ENCODE measurements at regions not wholly inside any gene's neighbourhood (a gene's known extent, or its start where the extent isn't known, plus 50 kb on each side); places are given as distances from the start of the nearest gene placed in this dataset.
"Not testable (repeated sequence)": the region's sequence is repeated elsewhere in the genome, so short reads cannot be mapped to it uniquely, and the experiment has no call there.

DNA sequence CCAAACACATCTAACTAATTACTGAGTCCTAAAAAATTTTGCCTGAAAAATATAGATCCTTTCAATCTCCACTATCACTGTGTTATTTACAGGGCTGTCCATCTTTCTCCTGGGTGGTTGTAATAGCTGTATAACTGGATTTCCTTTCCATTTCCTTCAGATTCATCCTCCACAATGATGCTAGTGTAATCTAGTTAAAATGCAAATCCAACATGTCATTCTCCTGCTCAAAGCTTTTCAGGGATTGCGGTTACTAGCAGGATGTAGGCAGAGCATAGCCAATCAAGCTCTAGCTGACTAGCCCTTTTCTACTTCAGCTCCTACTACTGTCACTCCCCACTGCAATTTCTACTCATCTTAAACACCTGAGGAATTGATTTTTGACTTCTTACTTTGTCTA lies 283.0 kb downstream of the RAB38 start:
- TF ChIP-seq, protein P1, sequence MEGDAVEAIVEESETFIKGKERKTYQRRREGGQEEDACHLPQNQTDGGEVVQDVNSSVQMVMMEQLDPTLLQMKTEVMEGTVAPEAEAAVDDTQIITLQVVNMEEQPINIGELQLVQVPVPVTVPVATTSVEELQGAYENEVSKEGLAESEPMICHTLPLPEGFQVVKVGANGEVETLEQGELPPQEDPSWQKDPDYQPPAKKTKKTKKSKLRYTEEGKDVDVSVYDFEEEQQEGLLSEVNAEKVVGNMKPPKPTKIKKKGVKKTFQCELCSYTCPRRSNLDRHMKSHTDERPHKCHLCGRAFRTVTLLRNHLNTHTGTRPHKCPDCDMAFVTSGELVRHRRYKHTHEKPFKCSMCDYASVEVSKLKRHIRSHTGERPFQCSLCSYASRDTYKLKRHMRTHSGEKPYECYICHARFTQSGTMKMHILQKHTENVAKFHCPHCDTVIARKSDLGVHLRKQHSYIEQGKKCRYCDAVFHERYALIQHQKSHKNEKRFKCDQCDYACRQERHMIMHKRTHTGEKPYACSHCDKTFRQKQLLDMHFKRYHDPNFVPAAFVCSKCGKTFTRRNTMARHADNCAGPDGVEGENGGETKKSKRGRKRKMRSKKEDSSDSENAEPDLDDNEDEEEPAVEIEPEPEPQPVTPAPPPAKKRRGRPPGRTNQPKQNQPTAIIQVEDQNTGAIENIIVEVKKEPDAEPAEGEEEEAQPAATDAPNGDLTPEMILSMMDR (IDR thresholded peaks at IDR 0.05; ENCODE audit: insufficient read depth, low read depth, low read length), result no peak
- TF ChIP-seq EZH2 (IDR thresholded peaks at IDR 0.05; ENCODE audit: insufficient read depth, low read length), result no peak
- Mint-ChIP-seq H3K27ac (ENCODE audit: unreplicated experiment) (no peak overlapping the region), H3K4me3 (ENCODE audit: unreplicated experiment) (no peak overlapping the region), H3K36me3 (ENCODE audit: low read depth, unreplicated experiment) (no peaks in the 10 kb centered on the region), H3K27me3 (ENCODE audit: low read depth, unreplicated experiment) (no peaks in the 10 kb centered on the region), H3K9me3 (ENCODE audit: unreplicated experiment) (no peaks in the 10 kb centered on the region), H3K4me1 (ENCODE audit: low read depth, unreplicated experiment) (no peaks in the 10 kb centered on the region)
- no peak for DNase-seq (ENCODE audit: low read depth)
- H2AFZ ChIP-seq (ENCODE audit: low read depth, low read length), result no peak overlapping the region
- no peaks in the 10 kb centered on the region for H3K4me1 ChIP-seq (ENCODE audit: insufficient read depth, low read length)
- H4K20me1 ChIP-seq (ENCODE audit: insufficient read depth, low read length), result no peaks in the 10 kb centered on the region
- no peak overlapping the region for H3K27ac ChIP-seq (ENCODE audit: low read depth, low read length)
- H3K79me2 ChIP-seq (ENCODE audit: insufficient read depth, low read length), result no peaks in the 10 kb centered on the region
- H3K36me3 ChIP-seq (ENCODE audit: insufficient read depth, low read length), result no peaks in the 10 kb centered on the region
- H3K4me2 ChIP-seq (ENCODE audit: low read length), result no peak overlapping the region
- H3K9ac ChIP-seq (ENCODE audit: low read length), result no peak overlapping the region
- no peak for FAIRE-seq
- no peaks in the 10 kb centered on the region for H3K27me3 ChIP-seq (ENCODE audit: insufficient read depth, low read length)
- no peaks in the 10 kb centered on the region for H3K9me3 ChIP-seq (ENCODE audit: insufficient read depth, low read depth, low read length)
- no peak overlapping the region for H3K4me3 ChIP-seq (ENCODE audit: insufficient read depth, low read depth, low read length)

DNA sequence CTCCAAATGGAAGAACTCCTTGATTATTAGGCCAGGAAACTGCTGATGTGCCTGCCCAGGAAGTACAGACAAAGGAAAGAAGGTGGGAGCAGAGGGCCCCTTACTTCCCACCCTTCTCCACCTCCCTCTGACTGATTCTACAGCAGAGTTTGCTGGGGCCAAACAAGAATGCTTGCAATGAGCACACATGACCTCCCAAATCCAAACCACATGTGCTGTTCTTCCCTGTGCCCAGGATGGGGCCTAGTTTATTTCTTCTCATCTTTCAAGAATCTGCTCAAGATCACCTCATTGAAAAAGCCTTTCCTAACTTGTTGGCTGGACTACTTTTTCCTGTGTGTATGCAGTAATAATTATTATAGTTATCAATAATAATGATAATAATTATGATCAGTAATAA lies 286.1 kb downstream of the RAB38 start:
- H3K27ac Mint-ChIP-seq (ENCODE audit: unreplicated experiment), result no peak overlapping the region
- Histone ChIP-seq H3K9ac (ENCODE audit: low read length) (no peak overlapping the region), H3K4me1 (ENCODE audit: insufficient read depth, low read length) (no peaks in the 10 kb centered on the region), H3K9me3 (ENCODE audit: insufficient read depth, low read depth, low read length) (no peaks in the 10 kb centered on the region), H2AFZ (ENCODE audit: low read depth, low read length) (no peak overlapping the region), H4K20me1 (ENCODE audit: insufficient read depth, low read length) (no peaks in the 10 kb centered on the region), H3K79me2 (ENCODE audit: insufficient read depth, low read length) (no peaks in the 10 kb centered on the region), H3K36me3 (ENCODE audit: insufficient read depth, low read length) (no peaks in the 10 kb centered on the region), H3K4me2 (ENCODE audit: low read length) (no peak overlapping the region), H3K4me3 (ENCODE audit: insufficient read depth, low read depth, low read length) (no peak overlapping the region), H3K27ac (ENCODE audit: low read depth, low read length) (no peak overlapping the region), H3K27me3 (ENCODE audit: insufficient read depth, low read length) (no peaks in the 10 kb centered on the region)
- H3K27me3 Mint-ChIP-seq (ENCODE audit: low read depth, unreplicated experiment), result peaks cover 4% of the 10 kb centered on the region
- no peak for TF ChIP-seq EZH2 (IDR thresholded peaks at IDR 0.05; ENCODE audit: insufficient read depth, low read length)
- TF ChIP-seq, protein P1 (IDR thresholded peaks at IDR 0.05; ENCODE audit: insufficient read depth, low read depth, low read length), result no peak
- H3K9me3 Mint-ChIP-seq (ENCODE audit: unreplicated experiment), result no peaks in the 10 kb centered on the region
- DNase-seq (ENCODE audit: low read depth) (no peak), FAIRE-seq (no peak)
- H3K4me1 Mint-ChIP-seq (ENCODE audit: low read depth, unreplicated experiment), result no peaks in the 10 kb centered on the region
- H3K4me3 Mint-ChIP-seq (ENCODE audit: unreplicated experiment), result no peak overlapping the region
- H3K36me3 Mint-ChIP-seq (ENCODE audit: low read depth, unreplicated experiment), result no peaks in the 10 kb centered on the region

DNA sequence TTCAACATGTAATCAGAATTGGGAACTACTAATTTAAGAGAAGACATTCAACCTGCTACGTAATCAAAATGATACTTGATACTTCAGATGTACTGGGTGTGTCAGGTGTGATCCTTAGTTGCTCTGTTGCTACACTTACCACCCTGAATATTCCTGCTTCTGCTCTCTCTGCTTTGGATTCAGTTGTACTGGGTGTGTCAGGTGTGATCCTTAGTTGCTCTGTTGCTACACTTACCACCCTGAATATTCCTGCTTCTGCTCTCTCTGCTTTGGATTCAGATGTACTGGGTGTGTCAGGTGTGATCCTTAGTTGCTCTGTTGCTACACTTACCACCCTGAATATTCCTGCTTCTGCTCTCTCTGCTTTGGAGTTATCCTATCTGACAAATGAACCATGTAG lies 290.2 kb downstream of the RAB38 start:
- not testable (repeated sequence) for H3K9ac ChIP-seq (ENCODE audit: low read length); H3K9me3 Mint-ChIP-seq (ENCODE audit: unreplicated experiment); H3K4me1 ChIP-seq (ENCODE audit: insufficient read depth, low read length); H3K79me2 ChIP-seq (ENCODE audit: insufficient read depth, low read length); H2AFZ ChIP-seq (ENCODE audit: low read depth, low read length); H3K4me1 Mint-ChIP-seq (ENCODE audit: low read depth, unreplicated experiment); FAIRE-seq; H3K27ac Mint-ChIP-seq (ENCODE audit: unreplicated experiment); H3K36me3 Mint-ChIP-seq (ENCODE audit: low read depth, unreplicated experiment); H3K27me3 ChIP-seq (ENCODE audit: insufficient read depth, low read length); H4K20me1 ChIP-seq (ENCODE audit: insufficient read depth, low read length); H3K4me3 Mint-ChIP-seq (ENCODE audit: unreplicated experiment); H3K27me3 Mint-ChIP-seq (ENCODE audit: low read depth, unreplicated experiment); H3K9me3 ChIP-seq (ENCODE audit: insufficient read depth, low read depth, low read length); H3K4me2 ChIP-seq (ENCODE audit: low read length); H3K4me3 ChIP-seq (ENCODE audit: insufficient read depth, low read depth, low read length); H3K36me3 ChIP-seq (ENCODE audit: insufficient read depth, low read length); DNase-seq (ENCODE audit: low read depth); H3K27ac ChIP-seq (ENCODE audit: low read depth, low read length)
